Suprapubic skin (tissue), 3 donors: ENCODE measurements at regions not wholly inside any gene's neighbourhood (a gene's known extent, or its start where the extent isn't known, plus 50 kb on each side); places are given as distances from the start of the nearest gene placed in this dataset.

ENCODE experiments used
- CTCF ChIP-seq, 2 donors: fragments of 200-600 bp in 1 of 2; fragments of 450-650 bp in 1 of 2; sonication (generic) in 1 of 2; IDR thresholded peaks; one replicate each; pipeline ENCODE4 v1.5.1; 2016 to 2019; ENCODE audit warnings: antibody characterized with exemption in 2 of 2, mild to moderate bottlenecking in 1 of 2, moderate library complexity in 1 of 2
- POLR2AphosphoS5 ChIP-seq, 3 donors: sonication (generic); formaldehyde crosslinking; IDR thresholded peaks; one replicate each; pipeline ENCODE4 v1.6.1; 2017; ENCODE audit warnings: antibody characterized with exemption in 3 of 3

GRCh38 chr9:115398996-115399395 is 281.0 kb upstream of the TNC start:
- no peak for TF ChIP-seq CTCF (IDR thresholded peaks at IDR 0.05)
- TF ChIP-seq POLR2AphosphoS5 (IDR thresholded peaks at IDR 0.05), result no peak
